C4-2B (cell line): ENCODE measurements at regions not wholly inside any gene's neighbourhood (a gene's known extent, or its start where the extent isn't known, plus 50 kb on each side); places are given as distances from the start of the nearest gene placed in this dataset.

ENCODE experiments used
- H3K27ac ChIP-seq: fragments of 450-650 bp; 2 replicates; pipeline ENCODE4 v1.5.1; 2017
- CTCF ChIP-seq: fragments of 450-650 bp; conservative IDR thresholded peaks from 2 replicates; pipeline ENCODE4 v1.5.1; 2017; ENCODE audit warnings: mild to moderate bottlenecking
- ZFX ChIP-seq: fragments of 450-650 bp; IDR thresholded peaks from 2 replicates; pipeline ENCODE4 v1.6.1; 2017

GRCh38 chr2:193751299-193751698, 1556.6 kb upstream of the TMEFF2 start:
- H3K27ac ChIP-seq: no peak overlapping the region
- TF ChIP-seq ZFX (no peak), CTCF (no peak)

- TF ChIP-seq ZFX (no peak), CTCF (no peak)
- no peak overlapping the region for H3K27ac ChIP-seq
Measured at GRCh38 chr2:193749485-193749884, 1554.8 kb upstream of the TMEFF2 start.

DNA sequence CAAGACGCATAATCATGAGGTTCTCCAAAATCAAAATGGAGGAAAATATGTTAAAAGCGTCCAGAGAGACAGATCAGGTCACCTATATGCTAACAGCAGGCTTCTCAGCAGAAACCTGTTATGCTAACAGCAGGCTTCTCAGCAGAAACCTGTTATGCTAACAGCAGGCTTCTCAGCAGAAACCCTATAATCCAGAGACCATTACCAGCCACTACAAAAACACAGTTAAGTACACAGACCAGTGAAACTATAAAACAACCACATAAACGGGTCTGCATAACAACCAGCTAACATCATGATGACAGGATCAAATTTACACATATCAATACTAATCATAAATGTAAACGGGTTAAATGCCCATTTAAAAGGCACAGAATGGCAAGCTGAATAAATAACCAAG, 1548.4 kb upstream of the TMEFF2 start:
- no peak overlapping the region for H3K27ac ChIP-seq
- TF ChIP-seq ZFX: no peak
- no peak for TF ChIP-seq CTCF

DNA sequence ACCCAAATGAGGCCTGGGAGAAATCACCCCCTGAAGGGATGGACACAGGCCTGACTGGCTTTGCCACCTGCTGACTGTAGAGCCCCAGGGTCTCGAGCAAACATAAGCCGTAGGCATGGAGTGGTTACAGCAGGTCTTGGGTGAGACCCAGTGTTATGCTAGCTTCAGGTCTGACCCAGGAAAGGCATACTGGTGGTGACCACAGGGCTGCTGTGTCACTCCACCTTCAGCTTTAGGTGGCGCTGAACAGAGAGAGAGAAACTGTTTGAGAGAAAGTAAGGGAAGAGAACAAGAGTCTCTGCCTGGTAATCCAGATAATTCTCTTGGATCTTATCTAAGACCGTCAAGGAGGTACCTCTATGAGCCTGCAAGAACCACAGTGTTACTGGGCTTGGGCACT, 1544.2 kb upstream of the TMEFF2 start:
- H3K27ac ChIP-seq: no peak overlapping the region
- TF ChIP-seq ZFX (no peak), CTCF (no peak)

DNA sequence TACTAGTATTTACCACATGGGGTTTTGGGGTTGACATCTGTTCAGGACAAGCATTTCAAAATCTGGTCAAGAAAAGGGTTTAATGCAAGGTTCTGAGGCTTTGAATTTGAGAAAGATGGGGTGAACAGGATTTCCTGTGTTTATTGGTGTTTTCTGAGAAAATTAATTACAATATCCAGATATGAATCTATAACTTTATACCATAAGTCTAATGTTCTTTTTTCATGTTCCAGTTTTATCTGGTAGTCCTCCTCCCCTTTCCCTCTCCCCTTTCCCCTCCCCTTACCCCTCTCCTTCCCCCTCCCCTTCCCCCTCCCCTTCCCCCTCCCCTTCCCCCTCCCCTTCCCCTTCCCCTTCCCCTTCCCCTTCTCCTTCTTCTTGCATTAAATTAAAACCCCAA, 1518.2 kb upstream of the TMEFF2 start:
- TF ChIP-seq CTCF: no peak
- TF ChIP-seq ZFX: no peak
- H3K27ac ChIP-seq: no peak overlapping the region

DNA sequence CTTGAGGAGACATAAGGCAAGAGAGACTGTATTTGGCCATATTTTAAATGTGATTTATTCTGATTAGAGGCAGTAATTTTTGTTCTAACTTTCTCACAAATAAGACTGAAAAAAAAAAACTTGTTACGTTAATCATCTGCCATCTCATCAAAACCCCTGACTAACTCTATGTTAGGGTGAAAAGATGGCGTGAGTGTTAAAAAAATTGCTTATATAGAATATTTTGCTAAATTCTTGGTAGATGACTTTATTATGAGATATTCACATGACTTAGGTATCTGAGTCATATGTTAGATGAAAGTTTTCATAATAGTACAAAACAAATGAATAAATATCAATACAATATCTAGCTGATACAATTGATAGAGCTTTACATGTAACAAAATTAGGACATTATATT, 1508.7 kb upstream of the TMEFF2 start:
- H3K27ac ChIP-seq: no peak overlapping the region
- no peak for TF ChIP-seq CTCF
- TF ChIP-seq ZFX: no peak

DNA sequence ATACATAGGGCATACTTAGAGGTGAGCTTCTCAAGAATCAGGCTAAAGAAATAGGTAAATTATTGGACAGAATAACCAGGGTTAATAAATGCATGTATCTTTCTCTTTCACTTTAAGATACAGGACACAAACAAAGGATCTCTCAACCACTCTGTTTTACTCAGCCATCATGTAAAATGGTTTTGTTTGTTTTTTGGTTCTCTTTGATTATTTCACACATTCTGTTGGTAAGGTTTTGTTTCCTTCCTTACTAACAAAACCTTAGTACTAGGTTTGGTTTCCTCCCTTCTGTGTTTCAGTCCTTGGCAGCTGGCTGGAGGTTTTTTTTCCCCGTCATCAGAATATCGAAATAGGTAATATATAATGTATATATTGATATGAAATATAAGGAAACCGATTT, 1506.8 kb upstream of the TMEFF2 start:
- no peak overlapping the region for H3K27ac ChIP-seq
- no peak for TF ChIP-seq ZFX
- no peak for TF ChIP-seq CTCF
